Astrocyte of the cerebellum (primary cell): ENCODE measurements at regions not wholly inside any gene's neighbourhood (a gene's known extent, or its start where the extent isn't known, plus 50 kb on each side); places are given as distances from the start of the nearest gene placed in this dataset.
A peak's percentile ranks its signal among the peaks of the same experiment; 100 is the strongest.

Experiments
- DNase-seq: peaks from one replicate; pipeline ENCODE4 v3.0.0-alpha.2; 2011; ENCODE audit warnings: low read depth
- H3K4me3 ChIP-seq: 2 replicates; pipeline ENCODE4 v1.5.1; 2011; ENCODE audit warnings: mild to moderate bottlenecking, low read depth, low read length, moderate library complexity
- in situ Hi-C: cut with HindIII; loops from 2 replicates; pipeline ENCODE4 v1.10.0; 2017; ENCODE audit warnings: low sequenced_read_pairs
- TF ChIP-seq, protein P1 (sequence below): IDR thresholded peaks from 2 replicates; pipeline ENCODE4 v1.5.1; 2012; ENCODE audit warnings: low read length, low read depth, moderate library complexity, mild to moderate bottlenecking; ENCODE audit errors: missing control alignments

DNA sequence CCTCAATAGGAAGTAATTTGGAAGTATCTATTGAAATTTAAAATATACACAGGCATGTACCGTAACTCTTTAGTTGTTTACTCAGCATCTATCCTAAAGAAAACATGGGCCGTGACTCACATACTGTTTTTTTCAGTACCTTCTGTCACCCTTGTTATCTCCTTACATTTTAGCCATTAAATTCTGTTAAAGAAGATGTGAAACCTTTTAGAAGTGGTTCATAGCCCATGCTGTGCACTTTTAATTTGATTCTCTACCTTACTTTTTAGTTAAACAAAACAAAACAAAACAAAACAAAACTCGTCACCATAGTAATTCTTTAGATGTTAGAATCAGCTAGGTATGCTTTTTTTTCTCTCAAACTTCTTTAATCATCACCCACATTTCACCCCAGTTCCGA, 494.4 kb upstream of the RGS6 start:
- in situ Hi-C loops = no loop called here
- H3K4me3 ChIP-seq = no peak overlapping the region
- TF ChIP-seq, protein P1, sequence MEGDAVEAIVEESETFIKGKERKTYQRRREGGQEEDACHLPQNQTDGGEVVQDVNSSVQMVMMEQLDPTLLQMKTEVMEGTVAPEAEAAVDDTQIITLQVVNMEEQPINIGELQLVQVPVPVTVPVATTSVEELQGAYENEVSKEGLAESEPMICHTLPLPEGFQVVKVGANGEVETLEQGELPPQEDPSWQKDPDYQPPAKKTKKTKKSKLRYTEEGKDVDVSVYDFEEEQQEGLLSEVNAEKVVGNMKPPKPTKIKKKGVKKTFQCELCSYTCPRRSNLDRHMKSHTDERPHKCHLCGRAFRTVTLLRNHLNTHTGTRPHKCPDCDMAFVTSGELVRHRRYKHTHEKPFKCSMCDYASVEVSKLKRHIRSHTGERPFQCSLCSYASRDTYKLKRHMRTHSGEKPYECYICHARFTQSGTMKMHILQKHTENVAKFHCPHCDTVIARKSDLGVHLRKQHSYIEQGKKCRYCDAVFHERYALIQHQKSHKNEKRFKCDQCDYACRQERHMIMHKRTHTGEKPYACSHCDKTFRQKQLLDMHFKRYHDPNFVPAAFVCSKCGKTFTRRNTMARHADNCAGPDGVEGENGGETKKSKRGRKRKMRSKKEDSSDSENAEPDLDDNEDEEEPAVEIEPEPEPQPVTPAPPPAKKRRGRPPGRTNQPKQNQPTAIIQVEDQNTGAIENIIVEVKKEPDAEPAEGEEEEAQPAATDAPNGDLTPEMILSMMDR = no peak
- no peak for DNase-seq

- TF ChIP-seq, protein P1 = no peak
- H3K4me3 ChIP-seq = no peak overlapping the region
- in situ Hi-C loops = no loop called here
- peak; percentile 35 for DNase-seq
Measured at GRCh38 chr14:71438684-71439083, 493.5 kb upstream of the RGS6 start.

DNA sequence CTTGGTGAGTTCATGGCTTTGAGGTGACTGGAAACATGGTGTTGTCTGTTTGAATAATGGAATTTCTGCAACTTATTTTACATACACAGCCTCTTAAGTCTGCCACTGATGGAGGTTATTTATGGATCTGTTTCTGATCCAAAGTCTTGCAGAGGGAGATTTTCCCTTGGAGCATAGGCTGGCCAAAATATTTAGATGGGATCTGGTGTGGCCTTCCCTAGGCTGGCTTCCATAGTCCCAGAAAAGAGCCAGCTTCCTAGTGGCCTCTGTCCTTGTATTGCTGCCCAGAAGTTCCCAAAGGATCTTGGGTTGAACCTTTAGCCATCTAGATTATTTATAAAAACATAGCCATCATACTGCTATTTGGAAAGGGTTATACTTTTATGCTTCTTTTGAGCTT, 491.1 kb upstream of the RGS6 start:
- in situ Hi-C loops = no loop called here

GRCh38 chr14:71444030-71444822, 488.0 kb upstream of the RGS6 start:
- no peak overlapping the region for H3K4me3 ChIP-seq
- TF ChIP-seq, protein P1 = no peak
- in situ Hi-C loops = no loop called here
- no peak for DNase-seq

More for the DNA sequence above, 491.1 kb upstream of the RGS6 start:
- no peak overlapping the region for H3K4me3 ChIP-seq
- no peak for DNase-seq
- TF ChIP-seq, protein P1 = no peak

DNA sequence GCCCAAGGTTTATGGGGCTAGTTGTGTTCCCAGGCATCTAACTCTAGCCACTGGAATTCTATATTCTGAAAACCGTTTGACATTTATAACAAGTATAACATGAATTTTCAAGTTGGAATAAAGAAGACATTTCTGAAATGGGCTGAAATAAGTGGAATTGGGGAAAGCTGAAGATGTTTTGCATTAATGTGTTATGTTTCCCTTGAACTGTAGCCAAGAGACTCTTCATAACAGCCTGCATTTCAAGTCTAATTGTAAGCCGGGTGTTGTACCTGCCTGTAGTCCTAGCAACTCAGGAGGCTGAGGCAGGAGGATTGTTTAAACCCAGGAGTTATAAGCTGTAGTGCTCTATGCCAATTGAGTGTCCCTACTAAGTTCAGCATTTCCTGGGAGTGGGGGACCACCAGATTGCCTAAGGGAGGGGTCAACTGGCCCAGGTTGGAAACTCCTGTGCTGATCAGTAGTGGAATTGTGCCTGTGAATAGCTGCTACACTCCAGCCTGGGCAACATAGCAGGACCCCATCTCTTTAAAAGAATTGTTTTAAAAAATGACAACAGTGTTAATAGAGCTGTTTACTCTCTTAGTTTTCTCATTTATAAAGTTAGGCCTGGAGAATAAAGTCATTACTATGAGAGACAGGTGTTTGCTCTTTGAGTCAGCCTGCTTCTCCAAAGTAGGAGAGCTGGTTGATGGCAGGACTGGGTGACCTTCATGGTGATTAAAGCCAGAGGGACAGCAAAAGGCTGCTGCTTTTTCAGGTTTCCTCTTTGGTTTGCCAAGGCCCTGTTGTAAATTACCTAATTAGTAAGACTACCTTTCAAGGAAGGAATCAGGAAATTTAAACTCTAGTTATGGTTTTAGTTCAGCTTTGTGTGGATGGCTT, 483.6 kb upstream of the RGS6 start:
- DNase-seq = no peak
- TF ChIP-seq, protein P1 = no peak
- H3K4me3 ChIP-seq = no peak overlapping the region
- in situ Hi-C loops = no loop called here

- H3K4me3 ChIP-seq = no peak overlapping the region
- in situ Hi-C loops = no loop called here
- TF ChIP-seq, protein P1 = no peak
- no peak for DNase-seq
Measured at GRCh38 chr14:71449316-71450055, 482.7 kb upstream of the RGS6 start.
